Panc1 (cell line): ENCODE measurements at regions not wholly inside any gene's neighbourhood (a gene's known extent, or its start where the extent isn't known, plus 50 kb on each side); places are given as distances from the start of the nearest gene placed in this dataset.

ENCODE experiments used
- ATAC-seq: fragments of 200-7000 bp; cut with Tn5 transposase; 2 replicates; pipeline ENCODE4 v1.9.1; 2020; ENCODE audit warnings: mild to moderate bottlenecking, moderate library complexity
- BruUV-seq: library from RNA; stranded (reverse); fragments of 400-500 nt; replicated peaks from 2 replicates; lab custom pipeline; 2021; lab: Mats Ljungman, UMichigan
- CTCF ChIA-PET: fragments of 300-600 bp; sonication (Branson Sonifier 250); formaldehyde crosslinking; loops from one replicate; lab custom pipeline; 2022; ENCODE audit warnings: antibody characterized with exemption; lab: Charles Lee
- POLR2A ChIA-PET: fragments of 300-600 bp; sonication (Branson Sonifier 250); formaldehyde crosslinking; loops from one replicate; lab custom pipeline; 2022; ENCODE audit warnings: antibody characterized with exemption; lab: Charles Lee
- DNase-seq: peaks from one replicate; pipeline ENCODE4 v3.0.0-alpha.2; 2010; ENCODE audit warnings: low read depth, low spot score
- H3K27ac ChIP-seq: 2 replicates; pipeline ENCODE4 v1.5.1; 2011; ENCODE audit warnings: mild to moderate bottlenecking, low read length, inconsistent platforms
- H3K27me3 ChIP-seq: fragments of 200-500 bp; sonication (Bioruptor generic); 2 replicates; pipeline ENCODE4 v1.6.0; 2014; ENCODE audit warnings: low read length, inconsistent platforms; ENCODE audit not compliant: control insufficient read depth, insufficient read depth
- H3K36me3 ChIP-seq: fragments of 200-500 bp; sonication (Bioruptor generic); 2 replicates; pipeline ENCODE4 v1.5.1; 2014; ENCODE audit warnings: inconsistent platforms, mild to moderate bottlenecking, low read length, moderate library complexity; ENCODE audit not compliant: control insufficient read depth, insufficient read depth
- H3K4me1 ChIP-seq: 2 replicates; pipeline ENCODE4 v1.5.1; 2011; ENCODE audit warnings: inconsistent platforms, mild to moderate bottlenecking, low read length, moderate library complexity; ENCODE audit not compliant: control insufficient read depth, insufficient read depth
- H3K4me3 ChIP-seq, 2 experiments: 2 replicates each; pipeline ENCODE4 v1.5.1; 2011 to 2012; ENCODE audit warnings: low read depth in 2 of 2, low read length in 2 of 2, mild to moderate bottlenecking in 2 of 2, inconsistent platforms in 1 of 2, moderate library complexity in 1 of 2
- H3K9me3 ChIP-seq: fragments of 200-500 bp; sonication (Bioruptor generic); 2 replicates; pipeline ENCODE4 v1.5.1; 2014; ENCODE audit warnings: low read depth, mild to moderate bottlenecking, inconsistent platforms, low read length, moderate library complexity; ENCODE audit not compliant: control insufficient read depth, insufficient read depth
- POLR2AphosphoS5 ChIP-seq: IDR thresholded peaks from 2 replicates; pipeline ENCODE4 v1.6.1; 2012; ENCODE audit warnings: mild to moderate bottlenecking, low read depth, low read length, moderate library complexity
- SIN3A ChIP-seq: IDR thresholded peaks from 2 replicates; pipeline ENCODE4 v1.6.1; 2012; ENCODE audit warnings: low read depth, mild to moderate bottlenecking, low read length, moderate library complexity, borderline replicate concordance; ENCODE audit not compliant: insufficient read depth
- TCF7L2 ChIP-seq: IDR thresholded peaks from 2 replicates; pipeline ENCODE4 v1.6.1; 2011; ENCODE audit warnings: mild to moderate bottlenecking, low read depth, low read length, inconsistent platforms
- in situ Hi-C: cut with HindIII; loops from 2 replicates; pipeline ENCODE4 v1.10.0; 2016; ENCODE audit warnings: low sequenced_read_pairs, low pct_unique_long_range_greater_than_20kb
- intact Hi-C: fragments of 100-400 bp; cut with micrococcal nuclease; formaldehyde crosslinking; loops from one replicate; pipeline ENCODE4 v1.10.0; 2022; ENCODE audit not compliant: unreplicated experiment
- TF ChIP-seq, protein P1 (sequence below), 2 experiments: IDR thresholded peaks; 2 replicates each; pipeline ENCODE4 v1.6.1; 2011 to 2012; ENCODE audit warnings: low read depth in 2 of 2, control low read depth in 1 of 2, low read length in 1 of 2, mild to moderate bottlenecking in 1 of 2, moderate library complexity in 1 of 2; ENCODE audit not compliant: insufficient read depth in 1 of 2
- TF ChIP-seq, protein P2 (sequence below): fragments of 450-650 bp; IDR thresholded peaks from 2 replicates; pipeline ENCODE4 v1.5.1; 2017; ENCODE audit warnings: mild to moderate bottlenecking

- no peak overlapping the region for H3K4me3 ChIP-seq
- TF ChIP-seq, protein P1, sequence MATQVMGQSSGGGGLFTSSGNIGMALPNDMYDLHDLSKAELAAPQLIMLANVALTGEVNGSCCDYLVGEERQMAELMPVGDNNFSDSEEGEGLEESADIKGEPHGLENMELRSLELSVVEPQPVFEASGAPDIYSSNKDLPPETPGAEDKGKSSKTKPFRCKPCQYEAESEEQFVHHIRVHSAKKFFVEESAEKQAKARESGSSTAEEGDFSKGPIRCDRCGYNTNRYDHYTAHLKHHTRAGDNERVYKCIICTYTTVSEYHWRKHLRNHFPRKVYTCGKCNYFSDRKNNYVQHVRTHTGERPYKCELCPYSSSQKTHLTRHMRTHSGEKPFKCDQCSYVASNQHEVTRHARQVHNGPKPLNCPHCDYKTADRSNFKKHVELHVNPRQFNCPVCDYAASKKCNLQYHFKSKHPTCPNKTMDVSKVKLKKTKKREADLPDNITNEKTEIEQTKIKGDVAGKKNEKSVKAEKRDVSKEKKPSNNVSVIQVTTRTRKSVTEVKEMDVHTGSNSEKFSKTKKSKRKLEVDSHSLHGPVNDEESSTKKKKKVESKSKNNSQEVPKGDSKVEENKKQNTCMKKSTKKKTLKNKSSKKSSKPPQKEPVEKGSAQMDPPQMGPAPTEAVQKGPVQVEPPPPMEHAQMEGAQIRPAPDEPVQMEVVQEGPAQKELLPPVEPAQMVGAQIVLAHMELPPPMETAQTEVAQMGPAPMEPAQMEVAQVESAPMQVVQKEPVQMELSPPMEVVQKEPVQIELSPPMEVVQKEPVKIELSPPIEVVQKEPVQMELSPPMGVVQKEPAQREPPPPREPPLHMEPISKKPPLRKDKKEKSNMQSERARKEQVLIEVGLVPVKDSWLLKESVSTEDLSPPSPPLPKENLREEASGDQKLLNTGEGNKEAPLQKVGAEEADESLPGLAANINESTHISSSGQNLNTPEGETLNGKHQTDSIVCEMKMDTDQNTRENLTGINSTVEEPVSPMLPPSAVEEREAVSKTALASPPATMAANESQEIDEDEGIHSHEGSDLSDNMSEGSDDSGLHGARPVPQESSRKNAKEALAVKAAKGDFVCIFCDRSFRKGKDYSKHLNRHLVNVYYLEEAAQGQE (IDR thresholded peaks at IDR 0.05; ENCODE audit: insufficient read depth in 1 of 2, low read depth in 2 of 2, low read length in 1 of 2), result no peak
- TF ChIP-seq TCF7L2, result no peak
- TF ChIP-seq, protein P2, sequence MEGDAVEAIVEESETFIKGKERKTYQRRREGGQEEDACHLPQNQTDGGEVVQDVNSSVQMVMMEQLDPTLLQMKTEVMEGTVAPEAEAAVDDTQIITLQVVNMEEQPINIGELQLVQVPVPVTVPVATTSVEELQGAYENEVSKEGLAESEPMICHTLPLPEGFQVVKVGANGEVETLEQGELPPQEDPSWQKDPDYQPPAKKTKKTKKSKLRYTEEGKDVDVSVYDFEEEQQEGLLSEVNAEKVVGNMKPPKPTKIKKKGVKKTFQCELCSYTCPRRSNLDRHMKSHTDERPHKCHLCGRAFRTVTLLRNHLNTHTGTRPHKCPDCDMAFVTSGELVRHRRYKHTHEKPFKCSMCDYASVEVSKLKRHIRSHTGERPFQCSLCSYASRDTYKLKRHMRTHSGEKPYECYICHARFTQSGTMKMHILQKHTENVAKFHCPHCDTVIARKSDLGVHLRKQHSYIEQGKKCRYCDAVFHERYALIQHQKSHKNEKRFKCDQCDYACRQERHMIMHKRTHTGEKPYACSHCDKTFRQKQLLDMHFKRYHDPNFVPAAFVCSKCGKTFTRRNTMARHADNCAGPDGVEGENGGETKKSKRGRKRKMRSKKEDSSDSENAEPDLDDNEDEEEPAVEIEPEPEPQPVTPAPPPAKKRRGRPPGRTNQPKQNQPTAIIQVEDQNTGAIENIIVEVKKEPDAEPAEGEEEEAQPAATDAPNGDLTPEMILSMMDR, result no peak
- TF ChIP-seq POLR2AphosphoS5, result no peak
- TF ChIP-seq SIN3A, result no peak
- no peaks in the 10 kb centered on the region for H3K9me3 ChIP-seq
- in situ Hi-C loops (no loop called here), intact Hi-C loops (no loop called here)
- H3K4me1 ChIP-seq, result no peaks in the 10 kb centered on the region
- H3K36me3 ChIP-seq, result no peaks in the 10 kb centered on the region
- ATAC-seq (no peak), DNase-seq (no peak)
- no peak overlapping the region for H3K27ac ChIP-seq
- ChIA-PET POLR2A (no interaction called here), CTCF (no interaction called here)
- no TSS peak for BruUV-seq
- no peaks in the 10 kb centered on the region for H3K27me3 ChIP-seq
Observed at GRCh38 chr9:106796771-106797170, 66.2 kb upstream of the ZNF462 start.

DNA sequence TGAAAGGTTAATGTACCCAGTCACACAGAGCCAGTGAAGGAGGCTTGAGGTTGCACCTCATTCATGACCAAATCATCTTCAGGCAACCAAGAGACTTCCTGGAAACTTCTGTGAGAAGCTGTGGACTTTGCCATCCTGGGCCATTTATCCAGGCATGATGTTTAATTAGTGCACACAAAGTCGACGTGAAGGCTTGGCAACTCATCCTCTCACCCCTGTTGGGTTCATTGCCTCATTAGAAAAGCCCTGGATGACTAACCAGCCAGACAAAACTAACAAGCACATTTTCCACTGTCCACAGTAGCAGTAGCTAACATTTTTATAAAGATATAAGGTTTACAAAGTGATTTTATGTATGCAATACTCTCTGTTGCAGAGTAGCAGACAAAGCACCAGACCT lies 65.7 kb upstream of the ZNF462 start:
- Histone ChIP-seq H3K27ac (no peak overlapping the region), H3K4me3 (no peak overlapping the region), H3K9me3 (no peaks in the 10 kb centered on the region), H3K36me3 (no peaks in the 10 kb centered on the region), H3K27me3 (no peaks in the 10 kb centered on the region), H3K4me1 (no peaks in the 10 kb centered on the region)
- no peak for ATAC-seq
- DNase-seq, result no peak
- ChIA-PET POLR2A (no interaction called here), CTCF (no interaction called here)
- TF ChIP-seq POLR2AphosphoS5 (no peak), TCF7L2 (no peak), SIN3A (no peak)
- TF ChIP-seq, protein P2, result no peak
- TF ChIP-seq, protein P1 (IDR thresholded peaks at IDR 0.05; ENCODE audit: insufficient read depth in 1 of 2, low read depth in 2 of 2, low read length in 1 of 2), result no peak
- in situ Hi-C loops, result no loop called here
- intact Hi-C loops, result no loop called here
- BruUV-seq, result no TSS peak
